ENCODE measurements at regions not wholly inside any gene's neighbourhood (a gene's known extent, or its start where the extent isn't known, plus 50 kb on each side); places are given as distances from the start of the nearest gene placed in this dataset.

- 79% methylated on average over 16 of the region's 26 CpGs for WGBS (ENCODE audit: insufficient coverage)
- H3K36me3 ChIP-seq (ENCODE audit: control insufficient read depth, insufficient read depth, low read length): peaks cover 46% of the 10 kb centered on the region
- no peak overlapping the region for H3K27ac ChIP-seq (ENCODE audit: low read depth, low read length)
- H3K4me1 ChIP-seq (ENCODE audit: control insufficient read depth, insufficient read depth, low read length): peaks cover 81% of the 10 kb centered on the region
- H3K27me3 ChIP-seq (ENCODE audit: control insufficient read depth, insufficient read depth, low read length): no peaks in the 10 kb centered on the region
- H3K4me3 ChIP-seq (ENCODE audit: low read depth, low read length): no peak overlapping the region
- H3K9me3 ChIP-seq (ENCODE audit: control insufficient read depth, insufficient read depth, low read length): no peaks in the 10 kb centered on the region
- DNase-seq (ENCODE audit: low read depth in 4 of 6, low spot score in 6 of 6): no peak
Measured at GRCh38 chr11:70501051-70501901, 102.9 kb downstream of the CTTN start.

- Histone ChIP-seq H3K9me3 (ENCODE audit: control insufficient read depth, insufficient read depth, low read length) (no peaks in the 10 kb centered on the region), H3K27ac (ENCODE audit: low read depth, low read length) (no peak overlapping the region), H3K27me3 (ENCODE audit: control insufficient read depth, insufficient read depth, low read length) (no peaks in the 10 kb centered on the region), H3K4me1 (ENCODE audit: control insufficient read depth, insufficient read depth, low read length) (peaks cover 87% of the 10 kb centered on the region), H3K4me3 (ENCODE audit: low read depth, low read length) (no peak overlapping the region), H3K36me3 (ENCODE audit: control insufficient read depth, insufficient read depth, low read length) (peaks cover 38% of the 10 kb centered on the region)
- no peak for DNase-seq (ENCODE audit: low read depth in 4 of 6, low spot score in 6 of 6)
- WGBS (ENCODE audit: insufficient coverage): 97% methylated on average over 18 of the region's 18 CpGs
Measured at GRCh38 chr11:70501933-70502540, 103.7 kb downstream of the CTTN start.

GRCh38 chr11:70502677-70503467 lies 104.5 kb downstream of the CTTN start:
- Histone ChIP-seq H3K27me3 (ENCODE audit: control insufficient read depth, insufficient read depth, low read length) (no peaks in the 10 kb centered on the region), H3K4me3 (ENCODE audit: low read depth, low read length) (no peak overlapping the region), H3K4me1 (ENCODE audit: control insufficient read depth, insufficient read depth, low read length) (peaks cover 88% of the 10 kb centered on the region), H3K9me3 (ENCODE audit: control insufficient read depth, insufficient read depth, low read length) (no peaks in the 10 kb centered on the region), H3K36me3 (ENCODE audit: control insufficient read depth, insufficient read depth, low read length) (peaks cover 38% of the 10 kb centered on the region), H3K27ac (ENCODE audit: low read depth, low read length) (no peak overlapping the region)
- DNase-seq (ENCODE audit: low read depth in 4 of 6, low spot score in 6 of 6): peak in 2 of 6 donors; percentile 65 to 90
- 56% methylated on average over 12 of the region's 15 CpGs for WGBS (ENCODE audit: insufficient coverage)

GRCh38 chr11:70503468-70504221 lies 105.3 kb downstream of the CTTN start:
- Histone ChIP-seq H3K27me3 (ENCODE audit: control insufficient read depth, insufficient read depth, low read length) (no peaks in the 10 kb centered on the region), H3K4me1 (ENCODE audit: control insufficient read depth, insufficient read depth, low read length) (peaks cover 87% of the 10 kb centered on the region), H3K9me3 (ENCODE audit: control insufficient read depth, insufficient read depth, low read length) (no peaks in the 10 kb centered on the region), H3K4me3 (ENCODE audit: low read depth, low read length) (no peak overlapping the region), H3K27ac (ENCODE audit: low read depth, low read length) (no peak overlapping the region), H3K36me3 (ENCODE audit: control insufficient read depth, insufficient read depth, low read length) (peaks cover 34% of the 10 kb centered on the region)
- DNase-seq (ENCODE audit: low read depth in 4 of 6, low spot score in 6 of 6): peak in 2 of 6 donors; percentile 41 to 84
- WGBS (ENCODE audit: insufficient coverage): 55% methylated on average over 11 of the region's 14 CpGs

- 71% methylated on average over 18 of the region's 19 CpGs for WGBS (ENCODE audit: insufficient coverage)
- no peak overlapping the region for H3K27ac ChIP-seq (ENCODE audit: low read depth, low read length)
- no peaks in the 10 kb centered on the region for H3K9me3 ChIP-seq (ENCODE audit: control insufficient read depth, insufficient read depth, low read length)
- H3K27me3 ChIP-seq (ENCODE audit: control insufficient read depth, insufficient read depth, low read length): no peaks in the 10 kb centered on the region
- H3K4me1 ChIP-seq (ENCODE audit: control insufficient read depth, insufficient read depth, low read length): peaks cover 90% of the 10 kb centered on the region
- peaks cover 27% of the 10 kb centered on the region for H3K36me3 ChIP-seq (ENCODE audit: control insufficient read depth, insufficient read depth, low read length)
- no peak overlapping the region for H3K4me3 ChIP-seq (ENCODE audit: low read depth, low read length)
- no peak for DNase-seq (ENCODE audit: low read depth in 4 of 6, low spot score in 6 of 6)
Measured at GRCh38 chr11:70504246-70505020, 106.1 kb downstream of the CTTN start.

- no peak overlapping the region for H3K27ac ChIP-seq (ENCODE audit: low read depth, low read length)
- H3K36me3 ChIP-seq (ENCODE audit: control insufficient read depth, insufficient read depth, low read length): peaks cover 18% of the 10 kb centered on the region
- no peaks in the 10 kb centered on the region for H3K27me3 ChIP-seq (ENCODE audit: control insufficient read depth, insufficient read depth, low read length)
- DNase-seq (ENCODE audit: low read depth in 4 of 6, low spot score in 6 of 6): no peak
- peaks cover 90% of the 10 kb centered on the region for H3K4me1 ChIP-seq (ENCODE audit: control insufficient read depth, insufficient read depth, low read length)
- WGBS (ENCODE audit: insufficient coverage): 73% methylated on average over 9 of the region's 11 CpGs
- no peak overlapping the region for H3K4me3 ChIP-seq (ENCODE audit: low read depth, low read length)
- H3K9me3 ChIP-seq (ENCODE audit: control insufficient read depth, insufficient read depth, low read length): no peaks in the 10 kb centered on the region
Measured at GRCh38 chr11:70505331-70505731, 107.0 kb downstream of the CTTN start.

GRCh38 chr11:70505761-70506657 lies 107.7 kb downstream of the CTTN start:
- Histone ChIP-seq H3K36me3 (ENCODE audit: control insufficient read depth, insufficient read depth, low read length) (peaks cover 12% of the 10 kb centered on the region), H3K9me3 (ENCODE audit: control insufficient read depth, insufficient read depth, low read length) (no peaks in the 10 kb centered on the region), H3K4me1 (ENCODE audit: control insufficient read depth, insufficient read depth, low read length) (peaks cover 84% of the 10 kb centered on the region), H3K27me3 (ENCODE audit: control insufficient read depth, insufficient read depth, low read length) (no peaks in the 10 kb centered on the region), H3K27ac (ENCODE audit: low read depth, low read length) (no peak overlapping the region), H3K4me3 (ENCODE audit: low read depth, low read length) (no peak overlapping the region)
- DNase-seq (ENCODE audit: low read depth in 4 of 6, low spot score in 6 of 6): no peak
- 80% methylated on average over 11 of the region's 15 CpGs for WGBS (ENCODE audit: insufficient coverage)

GRCh38 chr11:70506658-70506970 lies 108.3 kb downstream of the CTTN start:
- H3K4me1 ChIP-seq (ENCODE audit: control insufficient read depth, insufficient read depth, low read length): peaks cover 78% of the 10 kb centered on the region
- H3K36me3 ChIP-seq (ENCODE audit: control insufficient read depth, insufficient read depth, low read length): peaks cover 6% of the 10 kb centered on the region
- whole genome bisulfite sequencing (ENCODE audit: insufficient coverage): 85% methylated on average over 4 of the region's 5 CpGs
- no peak for DNase-seq (ENCODE audit: low read depth in 4 of 6, low spot score in 6 of 6)
- H3K27ac ChIP-seq (ENCODE audit: low read depth, low read length): no peak overlapping the region
- no peaks in the 10 kb centered on the region for H3K9me3 ChIP-seq (ENCODE audit: control insufficient read depth, insufficient read depth, low read length)
- no peaks in the 10 kb centered on the region for H3K27me3 ChIP-seq (ENCODE audit: control insufficient read depth, insufficient read depth, low read length)
- H3K4me3 ChIP-seq (ENCODE audit: low read depth, low read length): no peak overlapping the region
